Spleen (tissue), 7 donors: ENCODE measurements at regions not wholly inside any gene's neighbourhood (a gene's known extent, or its start where the extent isn't known, plus 50 kb on each side); places are given as distances from the start of the nearest gene placed in this dataset.

Source experiments
- POLR2A ChIP-seq, 3 donors: fragments of 450-650 bp; IDR thresholded peaks; one replicate each; pipeline ENCODE4 v1.5.1; 2017; ENCODE audit warnings: antibody characterized with exemption in 3 of 3, mild to moderate bottlenecking in 1 of 3
- TF ChIP-seq, protein P1 (sequence below), 11 experiments: fragments of 200-600 bp in 7 of 11; fragments of 450-650 bp in 4 of 11; sonication (generic) in 4 of 11; IDR thresholded peaks in 8 of 11; conservative IDR thresholded peaks in 3 of 11; 1 replicate in 7 of 11; 2 replicates in 4 of 11; pipeline versions ENCODE4 v1.4.0 to v1.8.0; 2016 to 2021; ENCODE audit warnings: antibody characterized with exemption in 11 of 11, inconsistent platforms in 4 of 11, mild to moderate bottlenecking in 1 of 11
- donor health status: DM: no; HTN: no; CAD: no; lungs with moderate emphysema.
- donor health status: DM: no; HTN: no; CAD: no.
- donor health status: DM: no; HTN: no; CAD: no.

DNA sequence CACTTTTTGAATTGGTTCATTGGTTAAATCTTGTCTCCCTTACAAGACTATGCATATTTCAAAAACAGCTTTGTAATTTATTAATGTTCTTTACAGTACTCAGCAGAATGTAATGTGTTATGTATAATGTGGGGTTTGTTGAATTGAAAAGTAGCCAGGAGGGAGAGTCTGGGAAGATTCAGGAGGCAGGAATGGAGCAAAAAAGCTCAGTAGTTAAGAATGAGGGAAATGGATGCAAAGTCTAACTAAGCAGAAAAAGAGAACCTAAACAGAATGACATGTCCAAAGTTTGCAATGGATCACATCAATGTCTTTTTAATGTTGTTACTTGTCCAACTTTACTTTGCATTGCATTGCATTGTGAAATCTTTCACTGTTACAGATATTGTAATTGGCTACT, 86.5 kb upstream of the CARD18 start:
- TF ChIP-seq, protein P1, sequence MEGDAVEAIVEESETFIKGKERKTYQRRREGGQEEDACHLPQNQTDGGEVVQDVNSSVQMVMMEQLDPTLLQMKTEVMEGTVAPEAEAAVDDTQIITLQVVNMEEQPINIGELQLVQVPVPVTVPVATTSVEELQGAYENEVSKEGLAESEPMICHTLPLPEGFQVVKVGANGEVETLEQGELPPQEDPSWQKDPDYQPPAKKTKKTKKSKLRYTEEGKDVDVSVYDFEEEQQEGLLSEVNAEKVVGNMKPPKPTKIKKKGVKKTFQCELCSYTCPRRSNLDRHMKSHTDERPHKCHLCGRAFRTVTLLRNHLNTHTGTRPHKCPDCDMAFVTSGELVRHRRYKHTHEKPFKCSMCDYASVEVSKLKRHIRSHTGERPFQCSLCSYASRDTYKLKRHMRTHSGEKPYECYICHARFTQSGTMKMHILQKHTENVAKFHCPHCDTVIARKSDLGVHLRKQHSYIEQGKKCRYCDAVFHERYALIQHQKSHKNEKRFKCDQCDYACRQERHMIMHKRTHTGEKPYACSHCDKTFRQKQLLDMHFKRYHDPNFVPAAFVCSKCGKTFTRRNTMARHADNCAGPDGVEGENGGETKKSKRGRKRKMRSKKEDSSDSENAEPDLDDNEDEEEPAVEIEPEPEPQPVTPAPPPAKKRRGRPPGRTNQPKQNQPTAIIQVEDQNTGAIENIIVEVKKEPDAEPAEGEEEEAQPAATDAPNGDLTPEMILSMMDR (IDR thresholded peaks at IDR 0.05 in 8 of 11, conservative IDR thresholded peaks at IDR 0.05 in 3 of 11), result no peak
- no peak for TF ChIP-seq POLR2A (IDR thresholded peaks at IDR 0.05)
